HepG2 (cell line): ENCODE measurements at regions not wholly inside any gene's neighbourhood (a gene's known extent, or its start where the extent isn't known, plus 50 kb on each side); places are given as distances from the start of the nearest gene placed in this dataset.

Experiments used
- ATAC-seq: fragments of 200-7000 bp; cut with Tn5 transposase; 3 replicates; pipeline ENCODE4 v1.9.1; 2020; ENCODE audit warnings: mild to moderate bottlenecking, moderate library complexity
- BruUV-seq: library from RNA; stranded (reverse); fragments of 400-500 nt; replicated peaks from 2 replicates; lab custom pipeline; 2021; lab: Mats Ljungman, UMichigan
- CTCF ChIA-PET: fragments of 300-600 bp; formaldehyde crosslinking; extraction: SDS; loops from one replicate; lab custom pipeline; 2021; ENCODE audit warnings: low total read pairs, inconsistent platforms, low intra/inter-chr PET ratio; lab: Yijun Ruan, JAX
- POLR2A ChIA-PET: fragments of 350-600 bp; sonication (Branson Sonifier 250); formaldehyde crosslinking; loops from one replicate; lab custom pipeline; 2020; ENCODE audit warnings: antibody characterized with exemption, inconsistent platforms; lab: Yijun Ruan, JAX
- DNase-seq: peaks from one replicate; pipeline ENCODE4 v3.0.0-alpha.2; 2015; ENCODE audit warnings: low spot score
- FAIRE-seq: peaks from 3 replicates; lab custom pipeline; 2011; peaks lifted over from hg19 to GRCh38; lab: Jason Lieb, UNC
- H2AFZ ChIP-seq: one replicate; pipeline ENCODE4 v1.6.1; 2011; ENCODE audit warnings: low read length, inconsistent platforms
- H3K27ac ChIP-seq: fragments of 300-600 bp; 3 replicates; pipeline ENCODE4 v1.8.0; 2011; ENCODE audit warnings: mixed run types, mild to moderate bottlenecking, mixed read lengths, low read length, inconsistent platforms; ENCODE audit not compliant: insufficient read depth; ENCODE audit errors: extremely low read length
- H3K27me3 ChIP-seq, 2 experiments: fragments of 200-600 bp in 1 of 2; 2 replicates in 1 of 2; 3 replicates in 1 of 2; pipeline versions ENCODE4 v1.6.0 to v1.8.0; 2011; ENCODE audit warnings: low read length in 2 of 2, mild to moderate bottlenecking in 2 of 2, moderate library complexity in 2 of 2, inconsistent platforms in 1 of 2; ENCODE audit not compliant: insufficient read depth in 2 of 2, control insufficient read depth in 1 of 2
- H3K36me3 ChIP-seq, 2 experiments: fragments of 200-600 bp in 1 of 2; replicated peaks in 1 of 2; 2 replicates in 1 of 2; 3 replicates in 1 of 2; pipeline versions ENCODE4 v1.5.1 to v1.8.0; 2011; ENCODE audit warnings: low read length in 2 of 2, inconsistent platforms in 1 of 2; ENCODE audit not compliant: insufficient read depth in 2 of 2, control insufficient read depth in 1 of 2
- H3K4me1 ChIP-seq: 2 replicates; pipeline ENCODE4 v1.5.1; 2012; ENCODE audit warnings: low read length, inconsistent platforms; ENCODE audit not compliant: insufficient read depth
- H3K4me2 ChIP-seq: 2 replicates; pipeline ENCODE4 v1.6.0; 2011; ENCODE audit warnings: low read depth, low read length, inconsistent platforms
- H3K4me3 ChIP-seq, 3 experiments: fragments of 200-600 bp in 1 of 3; sonication (generic), shearing (Covaris generic) in 1 of 3; replicated peaks in 1 of 3; 2 replicates each; pipeline ENCODE4 v1.5.1; 2011 to 2016; ENCODE audit warnings: low read length in 3 of 3, inconsistent platforms in 2 of 3, low read depth in 2 of 3, mild to moderate bottlenecking in 2 of 3, control low read depth in 1 of 3, mixed read lengths in 1 of 3; ENCODE audit not compliant: insufficient read depth in 1 of 3
- H3K79me2 ChIP-seq: one replicate; pipeline ENCODE4 v1.6.1; 2011; ENCODE audit warnings: low read length, inconsistent platforms; ENCODE audit not compliant: insufficient read depth
- H3K9ac ChIP-seq: 2 replicates; pipeline ENCODE4 v1.6.0; 2011; ENCODE audit warnings: mild to moderate bottlenecking, low read depth, low read length, inconsistent platforms; ENCODE audit not compliant: insufficient read depth
- H3K9me3 ChIP-seq: 2 replicates; pipeline ENCODE4 v1.5.1; 2012; ENCODE audit warnings: mild to moderate bottlenecking, low read length
- H4K20me1 ChIP-seq: 2 replicates; pipeline ENCODE4 v1.6.0; 2011; ENCODE audit warnings: inconsistent platforms, mild to moderate bottlenecking, low read length, moderate library complexity; ENCODE audit not compliant: insufficient read depth
- MNT ChIP-seq: fragments of 450-650 bp; IDR thresholded peaks from 2 replicates; pipeline ENCODE4 v1.6.1; 2016
- MXD3 ChIP-seq: IDR thresholded peaks from 2 replicates; pipeline ENCODE4 v1.6.1; 2016; ENCODE audit warnings: mild to moderate bottlenecking, missing biosample characterization, missing genetic modification reagents
- RERE ChIP-seq: IDR thresholded peaks from 2 replicates; pipeline ENCODE4 v1.6.1; 2016; ENCODE audit warnings: low read depth, missing genetic modification reagents, missing compliant biosample characterization
- XRCC5 ChIP-seq: fragments of 200-400 bp; formaldehyde crosslinking; optimal IDR thresholded peaks from 2 replicates; pipeline ENCODE3; 2017; ENCODE audit warnings: mild to moderate bottlenecking, low read length
- ZNF18 ChIP-seq: sonication (generic); formaldehyde crosslinking; IDR thresholded peaks from 2 replicates; pipeline ENCODE4 v1.8.0; 2022; ENCODE audit warnings: mild to moderate bottlenecking, missing genetic modification reagents; ENCODE audit not compliant: insufficient replicate concordance
- WGBS: methylation state at CpG from one replicate; pipeline ENCODE4 v1.1.6; 2017; ENCODE audit warnings: low lambda C conversion rate; 5-methylcytosine and 5-hydroxymethylcytosine counted together
- in situ Hi-C: cut with HindIII; loops from 2 replicates; pipeline ENCODE4 v1.10.0; 2017; ENCODE audit warnings: low pct_unique_long_range_greater_than_20kb; ENCODE audit not compliant: extremely low pct_ligation_motif_present
- intact Hi-C: fragments of 100-400 bp; cut with micrococcal nuclease; formaldehyde crosslinking; loops from one replicate; pipeline ENCODE4 v1.10.0; 2022; ENCODE audit not compliant: unreplicated experiment

GRCh38 chr15:100788418-100789105, 91.1 kb upstream of the ALDH1A3 start (continued):
- TF ChIP-seq ZNF18 (CRISPR knock-in tag) (no peak), MXD3 (CRISPR knock-in tag) (no peak)

- Histone ChIP-seq H3K9me3 (no peaks in the 10 kb centered on the region), H3K27ac (no peak overlapping the region), H3K4me1 (no peaks in the 10 kb centered on the region), H2AFZ (no peak overlapping the region), H3K36me3 (no peaks in the 10 kb centered on the region), H3K4me2 (no peak overlapping the region), H4K20me1 (no peaks in the 10 kb centered on the region), H3K9ac (no peak overlapping the region), H3K27me3 (no peaks in the 10 kb centered on the region; a peak in 2 of 5 replicates), H3K4me3 (no peak overlapping the region), H3K79me2 (no peaks in the 10 kb centered on the region)
- ChIA-PET CTCF (no interaction called here), POLR2A (no interaction called here)
- BruUV-seq, result no TSS peak
- ATAC-seq (no peak), DNase-seq (no peak), FAIRE-seq (no peak)
- in situ Hi-C loops (no loop called here), intact Hi-C loops (no loop called here)
- 65% methylated on average over 8 of the region's 8 CpGs for WGBS
- no peak for TF ChIP-seq XRCC5
- no peak for TF ChIP-seq RERE (CRISPR knock-in tag)
- peak; percentile 91 for TF ChIP-seq MNT
These were observed 88.8 kb upstream of the ALDH1A3 start for GRCh38 chr15:100790786-100791265.
